ENCODE measurements at regions not wholly inside any gene's neighbourhood (a gene's known extent, or its start where the extent isn't known, plus 50 kb on each side); places are given as distances from the start of the nearest gene placed in this dataset.

GRCh38 chr13:50132904-50133357 lies 117.7 kb downstream of the KCNRG start:
- TF ChIP-seq CTCF (IDR thresholded peaks at IDR 0.05; ENCODE audit: low read length) (no peak), EZH2 (IDR thresholded peaks at IDR 0.05; ENCODE audit: borderline replicate concordance, low read length) (no peak)

All from OCI-LY1 (cell line).